HS-27A (cell line): ENCODE measurements at regions not wholly inside any gene's neighbourhood (a gene's known extent, or its start where the extent isn't known, plus 50 kb on each side); places are given as distances from the start of the nearest gene placed in this dataset.

Source experiments
- DNase-seq: peaks from one replicate; pipeline ENCODE4 v3.0.0-alpha.2; 2012; ENCODE audit warnings: low read depth, missing footprints

- no peak for DNase-seq
Measured at GRCh38 chr2:204237416-204237815, 300.9 kb downstream of the ICOS start.

DNA sequence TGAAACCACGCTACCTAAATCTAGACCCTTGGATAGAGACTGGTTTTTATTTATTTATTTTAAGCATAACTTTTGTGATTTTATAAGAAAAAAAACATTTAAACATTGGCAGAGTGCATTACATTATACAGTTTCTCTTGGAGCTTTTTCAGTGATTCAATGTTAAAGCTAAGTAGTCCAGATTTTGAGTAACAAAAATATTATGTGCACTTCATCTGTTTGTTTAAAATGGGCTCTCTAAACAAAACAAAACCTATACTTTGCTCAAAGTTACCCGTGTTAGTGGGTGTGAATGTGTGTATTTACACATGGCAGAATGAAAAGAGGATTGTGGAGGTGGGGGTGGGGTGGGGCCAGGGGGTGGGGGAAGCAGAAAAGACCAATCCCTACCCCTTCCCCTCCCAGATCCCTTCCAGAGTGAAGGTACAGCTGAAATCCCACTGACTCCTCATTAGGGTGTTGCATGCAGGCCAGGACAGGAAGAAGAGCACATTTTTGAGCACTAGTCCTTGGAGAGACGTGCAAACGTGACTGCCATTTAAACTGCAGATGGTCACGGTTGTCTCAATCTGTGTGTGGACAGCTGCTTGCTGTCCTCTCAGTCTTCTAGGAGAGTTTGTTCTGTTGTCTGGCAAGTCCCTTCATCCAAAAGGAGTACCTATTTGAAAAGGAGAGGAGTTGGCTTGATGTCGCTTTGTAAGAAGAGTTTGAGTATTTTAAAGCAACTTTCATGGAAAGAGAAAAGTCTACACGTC, 303.0 kb downstream of the ICOS start:
- DNase-seq: no peak

GRCh38 chr2:204240961-204241360, 304.3 kb upstream of the PARD3B start:
- no peak for DNase-seq

GRCh38 chr2:204249437-204249836, 295.8 kb upstream of the PARD3B start:
- no peak for DNase-seq

GRCh38 chr2:204250692-204251091, 294.6 kb upstream of the PARD3B start:
- DNase-seq: no peak

- no peak for DNase-seq
Measured at GRCh38 chr2:204251158-204251997, 293.9 kb upstream of the PARD3B start.

- DNase-seq: no peak
Measured at GRCh38 chr2:204251998-204252376, 293.3 kb upstream of the PARD3B start.

DNA sequence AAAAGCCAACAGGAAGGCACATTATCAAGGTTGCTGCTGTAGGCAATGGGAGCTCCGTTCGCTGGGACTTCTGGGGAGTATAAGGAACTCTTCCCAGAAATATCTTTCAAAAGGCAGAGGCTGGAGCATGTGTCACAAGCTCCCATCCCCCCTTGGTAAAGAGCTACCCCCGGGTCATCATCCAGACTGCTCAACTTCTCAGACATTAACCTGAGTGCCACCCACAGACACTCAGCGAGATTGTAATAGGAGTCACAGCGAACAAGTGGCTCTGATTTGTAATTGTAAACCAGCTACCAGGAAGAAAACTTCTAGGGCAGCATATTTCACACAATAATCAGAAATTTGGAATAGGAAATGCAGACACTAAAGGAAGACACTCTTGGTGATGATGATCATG, 290.2 kb upstream of the PARD3B start:
- DNase-seq: no peak

- DNase-seq: no peak
Measured at GRCh38 chr2:204255526-204255925, 289.7 kb upstream of the PARD3B start.

GRCh38 chr2:204257781-204258180, 287.5 kb upstream of the PARD3B start:
- DNase-seq: no peak

DNA sequence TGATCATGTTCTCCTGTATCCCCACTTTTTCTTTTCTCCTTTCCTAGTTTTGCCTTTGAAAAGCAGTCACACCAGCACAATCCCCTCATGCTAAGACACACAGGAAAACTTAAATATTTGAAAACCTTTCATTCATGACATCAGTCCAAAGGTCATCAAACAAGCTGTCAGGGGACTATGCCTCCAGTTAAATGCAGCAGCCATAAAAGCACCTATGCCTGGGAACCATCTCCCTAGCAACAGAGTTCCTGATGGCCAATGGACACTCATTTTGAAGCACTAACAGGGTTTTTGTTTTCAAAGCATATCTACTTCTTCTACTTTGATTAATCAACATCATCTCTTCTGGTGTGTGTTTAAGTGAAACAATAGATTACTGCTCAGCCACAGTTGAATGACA, 286.4 kb upstream of the PARD3B start:
- no peak for DNase-seq

GRCh38 chr2:204260162-204260877, 285.0 kb upstream of the PARD3B start:
- peak; percentile 17 for DNase-seq

DNA sequence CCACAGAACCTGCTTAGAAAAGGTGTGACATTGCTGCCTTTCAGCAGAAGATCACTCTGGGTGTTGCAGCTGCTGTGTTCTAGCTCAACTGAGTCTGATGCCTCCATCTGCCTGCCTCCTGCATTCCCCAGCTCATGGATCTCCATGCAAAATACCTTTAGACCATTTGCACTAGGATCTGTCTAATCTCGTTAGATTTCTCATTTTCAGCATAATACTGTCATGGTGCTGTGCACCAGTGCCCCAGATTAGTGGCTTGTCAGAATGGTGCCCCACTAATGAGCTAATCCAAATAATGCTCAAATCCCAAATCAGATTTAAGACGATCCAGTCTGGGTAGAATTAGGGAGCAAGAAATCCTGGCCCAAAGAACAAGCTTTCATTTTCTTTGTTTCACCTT, 284.4 kb upstream of the PARD3B start:
- no peak for DNase-seq

DNA sequence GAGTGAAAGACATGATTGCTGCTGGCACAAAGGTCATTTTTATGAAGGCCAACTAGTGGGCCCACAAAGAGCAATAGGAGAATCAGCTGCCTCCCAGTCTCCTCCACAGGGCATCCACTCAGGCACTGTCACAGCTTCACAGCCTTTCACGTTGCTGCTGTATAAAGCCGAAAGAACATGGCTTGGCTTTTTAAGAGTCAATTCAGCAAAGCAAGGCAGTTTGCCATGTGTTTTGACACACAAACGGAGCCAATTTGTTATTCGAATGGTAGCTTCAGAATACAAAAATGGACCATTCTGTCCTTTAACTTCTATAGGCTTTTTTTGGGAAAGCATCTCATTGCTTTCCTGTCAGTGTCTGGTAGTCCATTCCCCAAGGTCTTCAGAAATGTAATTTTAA, 283.4 kb upstream of the PARD3B start:
- DNase-seq: no peak

DNA sequence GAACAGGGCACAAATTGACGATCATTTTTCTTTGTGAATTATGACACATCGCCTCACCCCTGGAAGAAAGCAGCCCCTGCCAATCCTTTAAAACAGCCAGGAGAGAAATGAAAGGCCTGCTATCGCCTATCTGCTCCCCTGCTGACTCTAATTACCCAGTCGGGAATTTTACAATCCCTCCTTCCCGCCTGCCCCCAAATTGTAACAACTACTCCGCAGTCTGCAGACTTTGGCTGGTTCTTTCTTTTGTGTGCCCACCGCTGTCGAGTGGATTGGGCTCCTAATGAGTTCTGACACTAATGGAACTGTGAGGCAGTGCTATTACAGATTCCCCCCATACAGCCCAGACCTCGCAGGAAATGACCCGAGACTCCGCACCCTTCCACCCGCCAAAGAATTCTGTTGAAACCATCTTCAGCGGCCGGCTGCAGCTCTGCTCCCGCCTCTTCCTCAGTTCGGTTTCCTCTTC, 281.2 kb upstream of the PARD3B start:
- no peak for DNase-seq

- DNase-seq: no peak
Measured at GRCh38 chr2:204264621-204265140, 280.6 kb upstream of the PARD3B start.

GRCh38 chr2:204265681-204266181, 279.5 kb upstream of the PARD3B start:
- DNase-seq: no peak

DNA sequence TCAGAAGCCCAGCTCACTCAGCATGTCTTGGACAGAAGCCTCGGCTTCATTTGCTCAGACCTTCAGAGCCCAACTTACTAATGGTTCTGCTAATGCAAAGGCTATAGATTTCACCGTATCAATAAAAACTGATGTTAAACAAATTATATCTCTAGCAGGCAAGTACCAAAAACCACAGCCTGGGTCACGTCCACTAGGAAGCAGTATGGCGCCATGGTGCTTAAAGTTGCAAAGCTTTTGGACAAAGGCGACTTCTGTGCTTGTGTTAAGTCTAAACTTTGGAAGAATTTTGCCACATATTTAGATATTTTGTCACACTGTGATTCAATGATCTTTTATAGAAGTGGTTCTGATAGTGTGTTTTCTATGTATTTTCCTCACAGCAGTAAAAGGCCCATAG, 276.8 kb upstream of the PARD3B start:
- no peak for DNase-seq

- DNase-seq: no peak
Measured at GRCh38 chr2:204268971-204269370, 276.3 kb upstream of the PARD3B start.

GRCh38 chr2:204272089-204272488, 273.2 kb upstream of the PARD3B start:
- DNase-seq: no peak

DNA sequence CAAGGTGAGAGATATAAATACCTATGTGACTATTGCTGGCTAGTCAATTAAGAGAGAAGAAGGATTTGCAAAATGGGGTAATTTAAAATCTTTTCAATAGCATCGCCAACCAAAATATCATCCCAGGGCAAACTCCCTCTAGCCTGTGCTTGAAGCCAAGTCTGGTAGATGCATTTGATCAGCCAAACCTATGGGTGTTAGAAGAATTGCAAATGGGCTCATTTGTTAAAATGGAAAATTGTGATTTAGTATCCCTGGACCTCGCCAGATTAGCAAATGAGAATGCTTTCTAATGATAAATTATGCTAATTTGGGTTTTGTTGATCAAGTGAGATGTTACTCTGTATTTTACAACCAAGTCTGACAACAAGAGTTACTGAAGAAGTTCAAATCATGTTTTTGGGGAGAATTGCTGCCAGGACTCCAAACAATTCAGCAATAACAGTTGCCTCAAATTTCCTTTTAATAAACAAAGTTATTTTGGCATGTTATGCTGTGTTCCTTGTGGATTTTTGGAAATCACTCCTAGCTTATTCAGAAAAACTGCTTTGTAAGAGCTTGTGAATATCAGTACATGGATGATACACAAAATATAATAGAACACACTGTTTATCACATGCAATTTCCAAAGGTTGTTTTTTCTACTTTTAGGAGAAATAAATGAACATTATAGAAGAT, 272.5 kb upstream of the PARD3B start:
- no peak for DNase-seq

GRCh38 chr2:204274429-204274828, 270.8 kb upstream of the PARD3B start:
- DNase-seq: no peak
